GM10266 (cell line): ENCODE measurements at regions not wholly inside any gene's neighbourhood (a gene's known extent, or its start where the extent isn't known, plus 50 kb on each side); places are given as distances from the start of the nearest gene placed in this dataset.

Experiments used
- DNase-seq: peaks from one replicate; pipeline ENCODE4 v3.0.0; 2012; ENCODE audit errors: extremely low spot score
- TF ChIP-seq, protein P1 (sequence below): IDR thresholded peaks from 2 replicates; pipeline ENCODE4 v1.5.1; 2012; ENCODE audit warnings: mild to moderate bottlenecking, low read depth; ENCODE audit not compliant: control insufficient read depth, insufficient read depth; ENCODE audit errors: missing control alignments

DNA sequence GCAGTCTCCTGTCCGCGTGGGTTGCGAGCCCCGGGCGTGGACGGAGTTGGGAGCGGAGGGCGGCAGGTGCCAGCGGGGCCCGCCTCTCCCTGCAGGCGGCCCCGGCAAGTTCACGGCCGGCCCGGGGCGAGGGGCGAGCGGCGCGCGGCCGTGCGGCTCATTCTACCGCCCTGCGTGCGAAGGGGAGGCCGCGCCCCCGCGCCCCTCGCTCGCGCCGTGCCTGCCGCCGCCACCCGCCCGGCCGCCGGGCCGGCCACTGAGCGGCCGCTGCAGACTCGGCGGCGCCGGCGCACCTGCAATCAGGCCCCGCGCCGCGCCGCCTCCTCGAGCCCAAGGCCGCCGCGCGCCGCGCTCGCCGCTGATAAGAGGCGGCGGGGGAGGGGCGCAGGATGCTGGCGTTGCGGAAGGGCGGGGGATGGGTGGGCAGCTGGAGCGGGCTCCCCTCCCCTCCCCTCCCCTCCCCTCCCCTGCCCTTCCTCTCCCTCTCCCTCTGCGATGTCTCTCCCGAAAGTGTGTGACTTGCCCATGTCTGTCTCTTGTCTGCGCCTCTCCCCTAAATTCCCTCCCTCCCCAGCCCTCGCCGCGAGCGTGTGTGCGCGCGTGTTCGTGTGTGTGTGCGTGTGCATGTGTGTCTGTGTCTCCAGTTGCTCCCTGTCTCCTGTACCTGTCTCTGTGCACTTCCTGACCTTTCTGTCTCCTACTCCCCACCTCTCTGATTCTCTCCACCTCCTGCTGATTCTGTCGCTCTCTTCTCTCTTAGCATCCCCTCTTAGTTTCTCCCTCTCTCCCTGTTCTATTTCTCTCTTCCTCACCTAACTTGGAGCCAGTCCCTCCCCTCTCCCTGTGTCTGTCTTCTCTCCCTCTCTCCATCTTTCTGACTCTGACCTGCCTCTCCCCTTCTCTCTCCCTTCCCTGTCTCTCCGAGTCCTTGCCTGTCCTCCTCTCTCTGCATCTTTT, 768.1 kb upstream of the TBX3 start:
- DNase-seq, result peak; percentile 33
- TF ChIP-seq, protein P1, sequence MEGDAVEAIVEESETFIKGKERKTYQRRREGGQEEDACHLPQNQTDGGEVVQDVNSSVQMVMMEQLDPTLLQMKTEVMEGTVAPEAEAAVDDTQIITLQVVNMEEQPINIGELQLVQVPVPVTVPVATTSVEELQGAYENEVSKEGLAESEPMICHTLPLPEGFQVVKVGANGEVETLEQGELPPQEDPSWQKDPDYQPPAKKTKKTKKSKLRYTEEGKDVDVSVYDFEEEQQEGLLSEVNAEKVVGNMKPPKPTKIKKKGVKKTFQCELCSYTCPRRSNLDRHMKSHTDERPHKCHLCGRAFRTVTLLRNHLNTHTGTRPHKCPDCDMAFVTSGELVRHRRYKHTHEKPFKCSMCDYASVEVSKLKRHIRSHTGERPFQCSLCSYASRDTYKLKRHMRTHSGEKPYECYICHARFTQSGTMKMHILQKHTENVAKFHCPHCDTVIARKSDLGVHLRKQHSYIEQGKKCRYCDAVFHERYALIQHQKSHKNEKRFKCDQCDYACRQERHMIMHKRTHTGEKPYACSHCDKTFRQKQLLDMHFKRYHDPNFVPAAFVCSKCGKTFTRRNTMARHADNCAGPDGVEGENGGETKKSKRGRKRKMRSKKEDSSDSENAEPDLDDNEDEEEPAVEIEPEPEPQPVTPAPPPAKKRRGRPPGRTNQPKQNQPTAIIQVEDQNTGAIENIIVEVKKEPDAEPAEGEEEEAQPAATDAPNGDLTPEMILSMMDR, result no peak

DNA sequence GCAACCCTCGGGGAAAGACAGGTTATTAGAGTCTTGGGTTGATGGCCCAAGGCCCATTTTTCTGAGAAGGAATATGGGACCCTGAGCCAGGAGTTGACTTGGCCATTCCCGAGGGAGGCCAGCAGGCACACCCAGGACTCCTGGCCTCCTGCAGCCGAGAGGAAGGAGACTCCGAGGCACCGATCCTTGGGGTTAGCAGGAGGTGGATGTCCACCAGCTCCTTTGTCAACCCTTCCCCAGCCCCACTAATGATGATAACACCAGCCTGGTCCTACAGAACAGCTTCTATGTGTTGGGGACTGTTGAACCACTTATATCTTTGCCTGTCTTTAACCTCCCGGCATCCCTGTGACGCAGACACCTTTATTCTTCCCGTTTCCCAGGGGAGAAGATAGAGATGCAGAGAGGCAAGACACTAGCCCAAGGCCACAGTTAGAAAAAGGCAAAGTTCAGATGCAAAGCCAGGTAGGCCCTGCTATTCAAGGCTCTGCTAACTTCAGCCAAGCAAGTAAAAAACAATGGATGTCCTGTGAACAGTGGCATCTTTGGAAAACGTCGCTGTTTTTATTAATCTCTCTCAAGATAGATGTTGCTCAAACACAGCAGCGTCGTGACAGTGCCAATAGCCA, 767.3 kb upstream of the TBX3 start:
- no peak for DNase-seq
- TF ChIP-seq, protein P1, result no peak

DNA sequence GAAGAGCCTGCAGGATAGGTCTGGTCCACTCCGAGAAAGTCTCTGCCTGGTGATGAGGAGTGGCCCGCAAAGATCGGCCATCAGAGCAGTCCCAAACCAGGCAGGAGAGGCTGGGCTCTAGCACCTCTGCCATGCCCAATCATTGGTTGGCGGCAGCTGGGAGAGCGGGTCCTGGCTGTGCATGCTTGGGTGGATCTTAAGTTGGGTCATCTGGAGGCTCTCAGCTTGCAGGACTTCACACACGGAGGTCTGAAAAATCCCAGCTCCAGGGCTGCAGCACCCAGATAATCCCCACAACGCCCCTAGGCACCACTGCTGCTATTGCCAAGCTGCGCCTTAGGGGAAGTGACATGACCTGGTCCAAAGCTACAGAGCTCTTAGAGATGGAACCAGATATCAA, 766.7 kb upstream of the TBX3 start:
- no peak for DNase-seq
- TF ChIP-seq, protein P1, result no peak

DNA sequence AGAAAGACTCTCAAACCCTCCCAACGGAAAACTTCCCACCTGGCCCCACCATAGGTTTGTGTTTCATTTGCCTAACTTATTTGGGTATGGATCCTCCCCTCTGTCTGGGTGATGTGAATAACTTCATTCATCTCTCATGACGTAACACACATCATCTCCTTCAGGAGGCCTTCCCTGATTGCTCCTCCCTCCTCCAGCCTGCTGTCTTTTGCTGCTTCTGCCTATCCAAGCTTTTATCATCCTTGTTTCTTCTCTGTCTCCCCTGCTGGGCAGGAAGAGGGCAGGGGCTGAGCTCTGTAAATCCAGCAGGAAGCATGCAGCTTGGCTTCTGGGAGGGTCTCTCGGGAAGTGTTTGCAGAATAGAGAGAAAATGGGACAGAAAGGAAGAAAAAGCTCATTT, 766.0 kb upstream of the TBX3 start:
- TF ChIP-seq, protein P1, result no peak
- DNase-seq, result no peak

DNA sequence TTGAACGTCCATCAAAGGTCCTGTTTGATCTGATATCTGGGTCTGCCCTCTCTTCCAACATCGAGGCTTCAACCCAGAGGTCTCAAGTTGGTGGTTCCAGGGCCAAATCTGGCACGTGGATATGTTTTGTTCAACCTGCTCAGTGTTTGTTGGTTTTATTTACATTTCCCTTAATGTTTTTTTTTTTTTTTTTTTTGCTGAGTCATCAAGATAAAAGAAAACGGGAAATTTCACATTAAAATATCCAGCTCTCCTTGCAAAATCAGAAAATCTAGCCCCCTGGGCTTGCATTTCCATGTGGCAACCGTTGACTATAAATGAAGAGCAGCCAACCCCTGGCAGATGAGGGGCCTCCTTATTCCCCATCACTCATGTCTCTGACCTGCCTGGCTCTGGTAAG, 765.6 kb upstream of the TBX3 start:
- TF ChIP-seq, protein P1, result no peak

DNA sequence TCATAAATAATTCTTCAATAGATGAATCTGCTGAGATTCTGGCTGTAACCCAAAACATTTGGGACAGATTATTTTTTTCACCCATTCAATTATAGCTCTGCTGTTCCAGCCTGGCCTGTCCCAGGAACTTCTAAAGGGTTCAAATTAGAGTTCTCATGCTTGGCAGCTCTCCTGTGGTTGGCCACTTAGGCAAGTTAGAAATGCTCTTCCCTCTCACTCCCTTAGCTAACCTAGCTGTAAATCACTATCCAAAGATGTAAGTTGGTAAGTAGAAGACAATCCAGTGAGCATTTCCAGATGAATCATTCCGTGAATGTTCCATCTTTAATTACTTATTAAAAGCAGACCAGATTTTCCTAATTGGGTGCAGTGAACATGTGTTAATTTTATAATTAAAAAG, 760.4 kb upstream of the TBX3 start:
- TF ChIP-seq, protein P1, result no peak

More for the DNA sequence above, 765.6 kb upstream of the TBX3 start:
- no peak for DNase-seq

DNA sequence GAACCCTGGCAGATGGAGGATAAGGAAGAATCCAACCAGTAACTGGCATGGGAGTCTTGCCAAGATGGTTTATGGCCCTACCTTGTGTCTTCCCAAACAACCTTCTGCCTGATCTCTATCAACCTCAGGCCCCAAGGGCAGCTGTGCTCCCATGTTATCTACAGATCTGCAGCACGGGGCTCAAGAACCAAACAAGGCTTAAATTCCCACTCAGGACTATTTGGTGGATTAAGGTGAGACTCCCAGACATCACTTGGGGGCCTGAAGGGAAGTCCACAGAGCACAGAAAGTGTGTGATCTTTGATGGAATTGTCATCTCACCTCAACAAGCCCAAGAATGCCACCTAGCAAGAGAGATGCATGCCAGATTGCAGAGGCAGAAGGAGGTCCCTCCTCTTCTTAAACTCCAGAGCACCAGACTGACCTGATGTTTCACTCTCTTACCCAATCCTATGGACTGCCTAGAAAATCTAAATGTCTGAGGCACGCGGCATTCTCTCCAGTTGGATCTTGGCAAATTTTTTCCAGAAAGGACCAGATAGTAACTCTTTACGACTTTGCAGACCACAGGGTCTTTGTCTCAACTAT, 759.5 kb upstream of the TBX3 start:
- TF ChIP-seq, protein P1, result no peak
- DNase-seq, result no peak

More for the DNA sequence above, 760.4 kb upstream of the TBX3 start:
- no peak for DNase-seq
